GM12874 (cell line): ENCODE measurements at regions not wholly inside any gene's neighbourhood (a gene's known extent, or its start where the extent isn't known, plus 50 kb on each side); places are given as distances from the start of the nearest gene placed in this dataset.

Source experiments
- TF ChIP-seq, protein P1 (sequence below): IDR thresholded peaks from 2 replicates; pipeline ENCODE4 v1.5.1; 2011; ENCODE audit warnings: low read depth, mild to moderate bottlenecking, control low read depth, low read length, moderate library complexity; ENCODE audit not compliant: insufficient read depth

DNA sequence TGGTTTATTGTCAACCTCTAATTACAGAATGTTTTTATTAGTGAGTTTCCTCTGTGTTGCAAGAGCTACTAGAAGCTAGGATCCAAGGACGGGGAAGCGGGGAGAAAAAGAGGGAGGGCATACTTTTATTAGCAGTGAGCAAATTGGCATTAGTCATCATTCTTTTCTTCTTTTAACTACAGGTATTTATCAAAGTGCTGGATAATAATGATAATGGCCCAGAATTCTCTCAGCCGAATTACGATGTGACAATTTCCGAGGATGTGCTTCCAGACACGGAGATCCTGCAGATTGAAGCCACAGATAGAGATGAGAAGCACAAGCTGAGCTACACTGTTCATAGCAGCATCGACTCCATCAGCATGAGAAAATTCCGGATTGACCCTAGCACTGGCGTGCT lies 179.7 kb upstream of the MTNR1B start:
- TF ChIP-seq, protein P1, sequence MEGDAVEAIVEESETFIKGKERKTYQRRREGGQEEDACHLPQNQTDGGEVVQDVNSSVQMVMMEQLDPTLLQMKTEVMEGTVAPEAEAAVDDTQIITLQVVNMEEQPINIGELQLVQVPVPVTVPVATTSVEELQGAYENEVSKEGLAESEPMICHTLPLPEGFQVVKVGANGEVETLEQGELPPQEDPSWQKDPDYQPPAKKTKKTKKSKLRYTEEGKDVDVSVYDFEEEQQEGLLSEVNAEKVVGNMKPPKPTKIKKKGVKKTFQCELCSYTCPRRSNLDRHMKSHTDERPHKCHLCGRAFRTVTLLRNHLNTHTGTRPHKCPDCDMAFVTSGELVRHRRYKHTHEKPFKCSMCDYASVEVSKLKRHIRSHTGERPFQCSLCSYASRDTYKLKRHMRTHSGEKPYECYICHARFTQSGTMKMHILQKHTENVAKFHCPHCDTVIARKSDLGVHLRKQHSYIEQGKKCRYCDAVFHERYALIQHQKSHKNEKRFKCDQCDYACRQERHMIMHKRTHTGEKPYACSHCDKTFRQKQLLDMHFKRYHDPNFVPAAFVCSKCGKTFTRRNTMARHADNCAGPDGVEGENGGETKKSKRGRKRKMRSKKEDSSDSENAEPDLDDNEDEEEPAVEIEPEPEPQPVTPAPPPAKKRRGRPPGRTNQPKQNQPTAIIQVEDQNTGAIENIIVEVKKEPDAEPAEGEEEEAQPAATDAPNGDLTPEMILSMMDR: no peak

- TF ChIP-seq, protein P1: no peak
These were observed 179.1 kb upstream of the MTNR1B start for GRCh38 chr11:92790366-92790765.

- TF ChIP-seq, protein P1: no peak
These were observed 178.4 kb upstream of the MTNR1B start for GRCh38 chr11:92790926-92791616.

GRCh38 chr11:92791886-92792285 lies 177.6 kb upstream of the MTNR1B start:
- TF ChIP-seq, protein P1: no peak

DNA sequence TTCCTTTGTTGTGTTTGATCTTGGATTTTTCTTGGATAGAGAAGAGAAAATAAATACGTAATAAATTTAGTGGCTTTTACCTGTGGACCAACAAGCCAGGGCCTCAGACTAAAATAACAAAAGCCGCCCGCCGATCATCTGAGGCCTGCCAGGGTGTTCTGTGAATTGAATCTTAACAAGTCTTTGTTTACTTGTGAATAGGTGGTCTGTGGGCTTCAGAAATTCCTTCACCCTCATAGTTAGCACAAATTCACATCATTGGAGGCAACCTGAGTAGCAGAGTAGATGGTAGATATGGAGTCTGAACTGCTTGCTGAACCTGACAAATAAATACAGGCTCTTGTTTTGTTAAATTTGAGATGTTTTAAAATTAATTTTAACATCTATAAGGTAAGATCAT lies 176.3 kb upstream of the MTNR1B start:
- TF ChIP-seq, protein P1: no peak

DNA sequence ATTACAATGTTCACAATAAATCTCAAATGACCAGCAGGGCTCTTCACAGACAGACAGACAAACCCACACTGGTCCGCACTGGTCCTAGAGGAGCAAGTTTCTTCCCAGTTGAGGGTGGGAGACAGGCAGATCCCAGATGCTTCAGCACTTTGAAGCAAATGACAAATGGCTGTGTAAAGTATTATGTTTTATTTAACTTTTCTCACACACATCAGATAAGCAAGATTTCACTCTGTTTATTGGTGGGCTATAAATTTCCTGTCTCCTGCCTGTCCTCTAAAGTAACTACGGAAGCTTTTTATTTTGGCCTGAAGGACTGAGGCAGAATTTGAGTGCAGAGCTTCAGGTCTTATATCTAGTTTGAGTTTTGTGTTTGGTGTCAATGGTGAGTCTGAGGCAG lies 174.7 kb upstream of the MTNR1B start:
- TF ChIP-seq, protein P1: no peak

- TF ChIP-seq, protein P1: no peak
These were observed 172.7 kb upstream of the MTNR1B start for GRCh38 chr11:92796744-92797143.
